ENCODE measurements at regions not wholly inside any gene's neighbourhood (a gene's known extent, or its start where the extent isn't known, plus 50 kb on each side); places are given as distances from the start of the nearest gene placed in this dataset.

- TF ChIP-seq SP1 (IDR thresholded peaks at IDR 0.05) (no peak), FOXA1 (IDR thresholded peaks at IDR 0.05) (no peak), HDGF (IDR thresholded peaks at IDR 0.05; ENCODE audit: borderline replicate concordance) (no peak), LEF1 (IDR thresholded peaks at IDR 0.05; ENCODE audit: borderline replicate concordance) (no peak), ARNT (IDR thresholded peaks at IDR 0.05) (no peak), ELF4 (IDR thresholded peaks at IDR 0.05) (no peak)
These were observed 68.0 kb downstream of the AVPR1A start for GRCh38 chr12:63083046-63083445.

Measured in HEK293T (cell line).